Tibial nerve (tissue), 4 donors: ENCODE measurements at regions not wholly inside any gene's neighbourhood (a gene's known extent, or its start where the extent isn't known, plus 50 kb on each side); places are given as distances from the start of the nearest gene placed in this dataset.
"Not testable (repeated sequence)": the region's sequence is repeated elsewhere in the genome, so short reads cannot be mapped to it uniquely, and the experiment has no call there.

Experiments
- DNase-seq, 2 donors: peaks; one replicate each; pipeline ENCODE4 v3.0.0-alpha.2; 2019; ENCODE audit warnings: low spot score in 2 of 2
- H3K27ac ChIP-seq, 4 donors: fragments of 200-600 bp; sonication (generic) in 3 of 4; one replicate each; pipeline ENCODE4 v1.5.1; 2017 to 2019; ENCODE audit warnings: mild to moderate bottlenecking in 1 of 4
- H3K27me3 ChIP-seq, 2 donors: fragments of 200-600 bp; sonication (generic) in 1 of 2; one replicate each; pipeline versions ENCODE4 v1.5.1 to v1.6.0; 2017 to 2019
- H3K36me3 ChIP-seq, 3 donors: fragments of 200-600 bp; sonication (generic); one replicate each; pipeline ENCODE4 v1.5.1; 2018 to 2019
- H3K4me1 ChIP-seq, 4 donors: fragments of 200-600 bp; sonication (generic) in 3 of 4; one replicate each; pipeline ENCODE4 v1.5.1; 2017 to 2019
- H3K4me3 ChIP-seq, 4 donors: fragments of 200-600 bp; sonication (generic) in 3 of 4; one replicate each; pipeline ENCODE4 v1.5.1; 2017 to 2019; ENCODE audit warnings: mild to moderate bottlenecking in 1 of 4, moderate library complexity in 1 of 4
- H3K9me3 ChIP-seq, 4 donors: fragments of 200-600 bp; sonication (generic) in 3 of 4; one replicate each; pipeline ENCODE4 v1.5.1; 2017 to 2019
- CTCF ChIP-seq, 5 experiments: fragments of 200-600 bp in 3 of 5; fragments of 450-650 bp in 2 of 5; sonication (generic) in 3 of 5; IDR thresholded peaks; one replicate each; pipeline ENCODE4 v1.5.1; 2016 to 2019; ENCODE audit warnings: antibody characterized with exemption in 5 of 5, mild to moderate bottlenecking in 3 of 5, moderate library complexity in 2 of 5
- EP300 ChIP-seq, 2 donors: sonication (generic); formaldehyde crosslinking; IDR thresholded peaks; one replicate each; pipeline ENCODE4 v1.6.1; 2017; ENCODE audit warnings: antibody characterized with exemption in 2 of 2, mild to moderate bottlenecking in 1 of 2
- POLR2A ChIP-seq, 2 donors: fragments of 450-650 bp; IDR thresholded peaks; one replicate each; pipeline ENCODE4 v1.6.1; 2017; ENCODE audit warnings: antibody characterized with exemption in 2 of 2, mild to moderate bottlenecking in 2 of 2, moderate library complexity in 2 of 2
- WGBS, 2 donors: methylation state at CpG; one replicate each; pipeline ENCODE4 v1.1.5; 2018; 5-methylcytosine and 5-hydroxymethylcytosine counted together

GRCh38 chr12:9331218-9331626 is 123.0 kb upstream of the PZP start:
- Histone ChIP-seq H3K36me3 (no peaks in the 10 kb centered on the region), H3K27ac (no peak overlapping the region), H3K4me1 (peaks cover 0 to 5% (median 0%) of the 10 kb centered on the region in 4 donors), H3K4me3 (no peak overlapping the region), H3K27me3 (no peaks in the 10 kb centered on the region), H3K9me3 (peaks cover 0 to 5% (median 0%) of the 10 kb centered on the region in 4 donors)
- TF ChIP-seq CTCF (IDR thresholded peaks at IDR 0.05) (peak; percentile 81 to 96 (median 91)), EP300 (IDR thresholded peaks at IDR 0.05) (no peak)
- peak; percentile 46 to 72 for DNase-seq
- WGBS, 2 donors = 2 to 9% methylated on average over 5 of the region's 5 CpGs

- Histone ChIP-seq H3K27ac (no peak overlapping the region), H3K4me3 (no peak overlapping the region), H3K27me3 (no peaks in the 10 kb centered on the region), H3K36me3 (no peaks in the 10 kb centered on the region), H3K9me3 (no peaks in the 10 kb centered on the region), H3K4me1 (peaks cover 0 to 5% (median 0%) of the 10 kb centered on the region in 4 donors)
- WGBS, 2 donors = 92 to 94% methylated on average over 5 of the region's 5 CpGs
- no peak for DNase-seq
- TF ChIP-seq EP300 (IDR thresholded peaks at IDR 0.05) = no peak
These were observed 120.8 kb upstream of the PZP start for GRCh38 chr12:9329019-9329418.

- TF ChIP-seq POLR2A (IDR thresholded peaks at IDR 0.05) = no peak
- no peak for TF ChIP-seq EP300 (IDR thresholded peaks at IDR 0.05)
- TF ChIP-seq CTCF (IDR thresholded peaks at IDR 0.05) = no peak
- 58 to 77% methylated on average over 2 of the region's 2 CpGs for WGBS, 2 donors
- no peak for DNase-seq
- Histone ChIP-seq H3K36me3 (no peaks in the 10 kb centered on the region), H3K27me3 (no peaks in the 10 kb centered on the region), H3K4me1 (peaks cover 0 to 5% (median 0%) of the 10 kb centered on the region in 4 donors), H3K9me3 (no peaks in the 10 kb centered on the region), H3K27ac (no peak overlapping the region), H3K4me3 (no peak overlapping the region)
These were observed 119.9 kb upstream of the PZP start for GRCh38 chr12:9328065-9328464.

GRCh38 chr12:9327320-9327719 is 119.1 kb upstream of the PZP start:
- Histone ChIP-seq H3K27ac (no peak overlapping the region), H3K36me3 (no peaks in the 10 kb centered on the region), H3K4me1 (peaks cover 0 to 5% (median 0%) of the 10 kb centered on the region in 4 donors), H3K4me3 (no peak overlapping the region), H3K27me3 (no peaks in the 10 kb centered on the region), H3K9me3 (no peaks in the 10 kb centered on the region)
- 66 to 82% methylated on average over 5 of the region's 5 CpGs for WGBS, 2 donors
- no peak for DNase-seq
- TF ChIP-seq EP300 (IDR thresholded peaks at IDR 0.05) (no peak), CTCF (IDR thresholded peaks at IDR 0.05) (no peak), POLR2A (IDR thresholded peaks at IDR 0.05) (no peak)

GRCh38 chr12:9326849-9327248 is 118.7 kb upstream of the PZP start:
- WGBS, 2 donors = 95% methylated on average over 14 of the region's 14 CpGs
- not testable (repeated sequence) for H3K36me3 ChIP-seq, H3K4me3 ChIP-seq, H3K4me1 ChIP-seq, H3K27ac ChIP-seq, DNase-seq, H3K27me3 ChIP-seq, H3K9me3 ChIP-seq

GRCh38 chr12:9326085-9326484 is 117.9 kb upstream of the PZP start:
- H3K9me3 ChIP-seq = no peaks in the 10 kb centered on the region
- no peaks in the 10 kb centered on the region for H3K4me1 ChIP-seq
- H3K27ac ChIP-seq = peak overlapping the region in 2 of 4 donors; percentile 17 to 22
- peak overlapping the region in 1 of 4 donors; percentile 17 for H3K4me3 ChIP-seq
- H3K36me3 ChIP-seq = no peaks in the 10 kb centered on the region
- TF ChIP-seq CTCF (IDR thresholded peaks at IDR 0.05) (no peak), EP300 (IDR thresholded peaks at IDR 0.05) (no peak), POLR2A (IDR thresholded peaks at IDR 0.05) (no peak)
- no peak for DNase-seq
- 41 to 44% methylated on average over 12 of the region's 12 CpGs for WGBS, 2 donors
- no peaks in the 10 kb centered on the region for H3K27me3 ChIP-seq
